ENCODE measurements at regions not wholly inside any gene's neighbourhood (a gene's known extent, or its start where the extent isn't known, plus 50 kb on each side); places are given as distances from the start of the nearest gene placed in this dataset.

DNA sequence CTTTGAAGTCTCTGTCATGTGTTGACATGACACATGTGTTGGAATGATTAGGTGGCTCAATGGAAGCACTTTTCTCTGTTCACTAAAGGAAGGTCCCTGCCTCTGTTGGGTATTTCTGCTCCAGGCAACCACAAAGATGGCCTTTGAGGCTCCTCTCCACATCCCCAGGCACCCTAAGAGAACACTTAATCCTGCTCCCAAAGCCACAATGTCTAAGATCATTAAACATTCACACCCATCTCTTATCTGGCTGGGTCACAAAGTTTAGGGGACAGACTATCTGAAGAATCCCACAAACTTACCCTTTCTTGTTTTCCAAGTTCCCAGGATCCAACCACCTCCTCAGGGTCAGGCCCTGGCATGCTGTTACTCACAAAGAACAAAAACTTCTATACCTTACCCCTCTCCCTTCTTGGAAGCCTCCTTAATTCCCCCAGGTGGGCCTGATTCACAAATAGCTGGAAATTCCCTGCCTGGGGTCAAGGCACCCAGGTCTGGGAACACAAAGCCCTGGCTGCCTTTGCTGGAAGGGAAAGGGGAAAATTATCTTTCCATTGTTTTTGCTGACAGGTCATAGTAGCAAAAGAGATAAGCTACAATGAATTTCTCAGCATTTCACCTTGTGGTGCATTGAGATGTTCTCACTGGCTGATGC is 333.7 kb downstream of the PCNX1 start (continued):
- TF ChIP-seq, protein P1, sequence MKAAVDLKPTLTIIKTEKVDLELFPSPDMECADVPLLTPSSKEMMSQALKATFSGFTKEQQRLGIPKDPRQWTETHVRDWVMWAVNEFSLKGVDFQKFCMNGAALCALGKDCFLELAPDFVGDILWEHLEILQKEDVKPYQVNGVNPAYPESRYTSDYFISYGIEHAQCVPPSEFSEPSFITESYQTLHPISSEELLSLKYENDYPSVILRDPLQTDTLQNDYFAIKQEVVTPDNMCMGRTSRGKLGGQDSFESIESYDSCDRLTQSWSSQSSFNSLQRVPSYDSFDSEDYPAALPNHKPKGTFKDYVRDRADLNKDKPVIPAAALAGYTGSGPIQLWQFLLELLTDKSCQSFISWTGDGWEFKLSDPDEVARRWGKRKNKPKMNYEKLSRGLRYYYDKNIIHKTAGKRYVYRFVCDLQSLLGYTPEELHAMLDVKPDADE (IDR thresholded peaks at IDR 0.05) = no peak
- TF ChIP-seq, protein P2, sequence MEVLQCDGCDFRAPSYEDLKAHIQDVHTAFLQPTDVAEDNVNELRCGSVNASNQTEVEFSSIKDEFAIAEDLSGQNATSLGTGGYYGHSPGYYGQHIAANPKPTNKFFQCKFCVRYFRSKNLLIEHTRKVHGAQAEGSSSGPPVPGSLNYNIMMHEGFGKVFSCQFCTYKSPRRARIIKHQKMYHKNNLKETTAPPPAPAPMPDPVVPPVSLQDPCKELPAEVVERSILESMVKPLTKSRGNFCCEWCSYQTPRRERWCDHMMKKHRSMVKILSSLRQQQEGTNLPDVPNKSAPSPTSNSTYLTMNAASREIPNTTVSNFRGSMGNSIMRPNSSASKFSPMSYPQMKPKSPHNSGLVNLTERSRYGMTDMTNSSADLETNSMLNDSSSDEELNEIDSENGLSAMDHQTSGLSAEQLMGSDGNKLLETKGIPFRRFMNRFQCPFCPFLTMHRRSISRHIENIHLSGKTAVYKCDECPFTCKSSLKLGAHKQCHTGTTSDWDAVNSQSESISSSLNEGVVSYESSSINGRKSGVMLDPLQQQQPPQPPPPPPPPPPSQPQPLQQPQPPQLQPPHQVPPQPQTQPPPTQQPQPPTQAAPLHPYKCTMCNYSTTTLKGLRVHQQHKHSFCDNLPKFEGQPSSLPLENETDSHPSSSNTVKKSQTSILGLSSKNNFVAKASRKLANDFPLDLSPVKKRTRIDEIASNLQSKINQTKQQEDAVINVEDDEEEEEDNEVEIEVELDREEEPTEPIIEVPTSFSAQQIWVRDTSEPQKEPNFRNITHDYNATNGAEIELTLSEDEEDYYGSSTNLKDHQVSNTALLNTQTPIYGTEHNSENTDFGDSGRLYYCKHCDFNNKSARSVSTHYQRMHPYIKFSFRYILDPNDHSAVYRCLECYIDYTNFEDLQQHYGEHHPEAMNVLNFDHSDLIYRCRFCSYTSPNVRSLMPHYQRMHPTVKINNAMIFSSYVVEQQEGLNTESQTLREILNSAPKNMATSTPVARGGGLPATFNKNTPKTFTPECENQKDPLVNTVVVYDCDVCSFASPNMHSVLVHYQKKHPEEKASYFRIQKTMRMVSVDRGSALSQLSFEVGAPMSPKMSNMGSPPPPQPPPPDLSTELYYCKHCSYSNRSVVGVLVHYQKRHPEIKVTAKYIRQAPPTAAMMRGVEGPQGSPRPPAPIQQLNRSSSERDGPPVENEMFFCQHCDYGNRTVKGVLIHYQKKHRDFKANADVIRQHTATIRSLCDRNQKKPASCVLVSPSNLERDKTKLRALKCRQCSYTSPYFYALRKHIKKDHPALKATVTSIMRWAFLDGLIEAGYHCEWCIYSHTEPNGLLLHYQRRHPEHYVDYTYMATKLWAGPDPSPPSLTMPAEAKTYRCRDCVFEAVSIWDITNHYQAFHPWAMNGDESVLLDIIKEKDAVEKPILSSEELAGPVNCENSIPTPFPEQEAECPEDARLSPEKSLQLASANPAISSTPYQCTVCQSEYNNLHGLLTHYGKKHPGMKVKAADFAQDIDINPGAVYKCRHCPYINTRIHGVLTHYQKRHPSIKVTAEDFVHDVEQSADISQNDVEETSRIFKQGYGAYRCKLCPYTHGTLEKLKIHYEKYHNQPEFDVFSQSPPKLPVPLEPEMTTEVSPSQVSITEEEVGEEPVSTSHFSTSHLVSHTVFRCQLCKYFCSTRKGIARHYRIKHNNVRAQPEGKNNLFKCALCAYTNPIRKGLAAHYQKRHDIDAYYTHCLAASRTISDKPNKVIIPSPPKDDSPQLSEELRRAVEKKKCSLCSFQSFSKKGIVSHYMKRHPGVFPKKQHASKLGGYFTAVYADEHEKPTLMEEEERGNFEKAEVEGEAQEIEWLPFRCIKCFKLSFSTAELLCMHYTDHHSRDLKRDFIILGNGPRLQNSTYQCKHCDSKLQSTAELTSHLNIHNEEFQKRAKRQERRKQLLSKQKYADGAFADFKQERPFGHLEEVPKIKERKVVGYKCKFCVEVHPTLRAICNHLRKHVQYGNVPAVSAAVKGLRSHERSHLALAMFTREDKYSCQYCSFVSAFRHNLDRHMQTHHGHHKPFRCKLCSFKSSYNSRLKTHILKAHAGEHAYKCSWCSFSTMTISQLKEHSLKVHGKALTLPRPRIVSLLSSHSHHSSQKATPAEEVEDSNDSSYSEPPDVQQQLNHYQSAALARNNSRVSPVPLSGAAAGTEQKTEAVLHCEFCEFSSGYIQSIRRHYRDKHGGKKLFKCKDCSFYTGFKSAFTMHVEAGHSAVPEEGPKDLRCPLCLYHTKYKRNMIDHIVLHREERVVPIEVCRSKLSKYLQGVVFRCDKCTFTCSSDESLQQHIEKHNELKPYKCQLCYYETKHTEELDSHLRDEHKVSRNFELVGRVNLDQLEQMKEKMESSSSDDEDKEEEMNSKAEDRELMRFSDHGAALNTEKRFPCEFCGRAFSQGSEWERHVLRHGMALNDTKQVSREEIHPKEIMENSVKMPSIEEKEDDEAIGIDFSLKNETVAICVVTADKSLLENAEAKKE (CRISPR knock-in tag; IDR thresholded peaks at IDR 0.05) = no peak
- TF ChIP-seq STAT1 (IDR thresholded peaks at IDR 0.05; ENCODE audit: unreplicated experiment) = no peak
- TF ChIP-seq POLR2AphosphoS5 (IDR thresholded peaks at IDR 0.05; ENCODE audit: low read depth) = no peak

DNA sequence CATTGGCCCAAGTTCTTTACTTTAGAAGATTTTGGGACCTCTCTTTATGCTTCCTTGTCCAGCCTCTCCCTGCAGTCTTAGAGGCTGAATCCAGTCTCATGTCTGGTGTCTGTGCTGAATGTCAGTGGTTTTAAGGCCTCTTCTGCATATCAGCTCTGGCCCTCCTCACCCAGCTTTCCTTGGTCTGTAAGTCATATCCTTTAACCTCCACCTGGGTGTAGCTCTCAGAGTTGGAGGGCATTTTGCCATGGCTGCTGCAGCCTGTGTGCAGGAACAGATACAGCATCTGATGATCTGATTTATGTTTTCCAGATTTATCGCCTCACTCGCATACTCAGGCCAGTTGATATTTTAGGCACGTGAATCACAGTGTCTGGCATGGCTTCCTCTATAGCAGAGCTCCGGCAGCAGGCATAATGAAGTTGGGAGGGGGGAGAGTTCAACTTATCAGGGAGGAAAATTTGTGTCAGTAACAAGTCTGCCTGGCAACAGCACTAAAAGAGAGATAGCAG is 335.0 kb downstream of the PCNX1 start:
- H3K36me3 ChIP-seq (ENCODE audit: insufficient read depth) = no peaks in the 10 kb centered on the region
- no peaks in the 10 kb centered on the region; the same call in 2 of the 3 replicates for H3K4me1 Mint-ChIP-seq
- H3K36me3 Mint-ChIP-seq (ENCODE audit: low read depth) = no peaks in the 10 kb centered on the region
- no peak overlapping the region for H3K27ac Mint-ChIP-seq
- no peak for DNase-seq (ENCODE audit: low spot score)
- H3K4me3 Mint-ChIP-seq = no peak overlapping the region
- ATAC-seq = no peak
- H3K27me3 Mint-ChIP-seq (ENCODE audit: insufficient read depth, low read depth, poor library complexity) = peaks cover 5% of the 10 kb centered on the region
- H3K27me3 ChIP-seq (ENCODE audit: insufficient read depth) = no peaks in the 10 kb centered on the region
- H3K79me2 ChIP-seq (replicated peaks; ENCODE audit: insufficient read depth) = no peaks in the 10 kb centered on the region
- H3K4me3 ChIP-seq = no peak overlapping the region
- no peak for TF ChIP-seq NANOG (IDR thresholded peaks at IDR 0.05; ENCODE audit: borderline replicate concordance)
- no peak overlapping the region for H3K4me2 ChIP-seq
- H3K9me2 ChIP-seq (ENCODE audit: insufficient read depth) = 0 out of 2 replicates have a peak, but pooled peaks cover 9% of the 10 kb centered on the region
- H3F3A ChIP-seq (replicated peaks; ENCODE audit: low read depth) = no peaks in the 10 kb centered on the region
- H2AFZ ChIP-seq = no peak overlapping the region
- H3K9me3 Mint-ChIP-seq = peaks cover 3% of the 10 kb centered on the region; the same call in 2 of the 3 replicates
- H4K20me1 ChIP-seq (replicated peaks; ENCODE audit: insufficient read depth) = no peaks in the 10 kb centered on the region
- H3K4me1 ChIP-seq (ENCODE audit: insufficient read depth) = no peaks in the 10 kb centered on the region
- H3K27ac ChIP-seq (ENCODE audit: low read depth) = no peak overlapping the region

Data from GM23338 (cell line).